Neural cell (in vitro differentiated cells): ENCODE measurements at regions not wholly inside any gene's neighbourhood (a gene's known extent, or its start where the extent isn't known, plus 50 kb on each side); places are given as distances from the start of the nearest gene placed in this dataset.

Source experiments
- H2AFZ ChIP-seq: fragments of 200-600, 300-800 bp; sonication (generic), shearing (Covaris generic); 2 replicates; pipeline ENCODE4 v1.6.0; 2014; ENCODE audit warnings: low read depth, mild to moderate bottlenecking, antibody characterized with exemption, low read length, moderate library complexity
- H3F3A ChIP-seq: fragments of 200-600 bp; shearing (Covaris generic); 2 replicates; pipeline ENCODE4 v1.6.1; 2016; ENCODE audit warnings: mild to moderate bottlenecking, moderate library complexity, mixed read lengths, antibody characterized with exemption, low read length; ENCODE audit not compliant: insufficient read depth, poor library complexity, severe bottlenecking
- H3K27ac ChIP-seq: fragments of 200-600, 300-800 bp; sonication (generic), shearing (Covaris generic); 2 replicates; pipeline ENCODE4 v1.5.1; 2014; ENCODE audit warnings: mild to moderate bottlenecking, low read length, moderate library complexity
- H3K27me3 ChIP-seq: fragments of 300-800, 200-600 bp; sonication (generic), shearing (Covaris generic); 2 replicates; pipeline ENCODE4 v1.6.0; 2014; ENCODE audit warnings: mild to moderate bottlenecking, low read depth, low read length, moderate library complexity; ENCODE audit not compliant: insufficient read depth
- H3K36me3 ChIP-seq: fragments of 300-800, 200-600 bp; sonication (generic), shearing (Covaris generic); 2 replicates; pipeline ENCODE4 v1.5.1; 2014; ENCODE audit warnings: mild to moderate bottlenecking, antibody characterized with exemption, low read length, moderate library complexity; ENCODE audit not compliant: insufficient read depth
- H3K4me2 ChIP-seq: fragments of 300-800, 200-600 bp; sonication (generic), shearing (Covaris generic); 2 replicates; pipeline ENCODE4 v1.6.0; 2014; ENCODE audit warnings: mild to moderate bottlenecking, low read length
- H3K4me3 ChIP-seq: fragments of 300-800, 200-600 bp; sonication (generic), shearing (Covaris generic); 2 replicates; pipeline ENCODE4 v1.5.1; 2014; ENCODE audit warnings: mild to moderate bottlenecking, low read length, moderate library complexity
- H3K79me2 ChIP-seq: fragments of 200-600 bp; shearing (Covaris generic); replicated peaks from 2 replicates; pipeline ENCODE4 v1.6.0; 2014; ENCODE audit warnings: mild to moderate bottlenecking, low read length, moderate library complexity; ENCODE audit not compliant: insufficient read depth
- H3K9ac ChIP-seq: fragments of 300-800, 200-600 bp; sonication (generic), shearing (Covaris generic); 2 replicates; pipeline ENCODE4 v1.6.1; 2016; ENCODE audit warnings: mild to moderate bottlenecking, low read length, mixed read lengths
- H3K9me2 ChIP-seq: fragments of 200-600 bp; shearing (Covaris generic); 2 replicates; pipeline ENCODE4 v1.6.1; 2016; ENCODE audit warnings: mild to moderate bottlenecking, low read length, mixed read lengths; ENCODE audit not compliant: insufficient read depth
- H3K9me3 ChIP-seq: fragments of 200-600, 300-800 bp; sonication (generic), shearing (Covaris generic); 2 replicates; pipeline ENCODE4 v1.6.1; 2016; ENCODE audit warnings: mild to moderate bottlenecking, mixed run types, low read length, moderate library complexity, mixed read lengths
- H4K20me1 ChIP-seq: fragments of 200-600 bp; shearing (Covaris generic); 2 replicates; pipeline ENCODE4 v1.6.1; 2016; ENCODE audit warnings: mild to moderate bottlenecking, mixed run types; ENCODE audit not compliant: insufficient read depth
- CTCF ChIP-seq: fragments of 450-650 bp; IDR thresholded peaks from 2 replicates; pipeline ENCODE4 v1.5.1; 2014; ENCODE audit warnings: antibody characterized with exemption, mild to moderate bottlenecking, moderate library complexity; ENCODE audit not compliant: poor library complexity, severe bottlenecking
- EP300 ChIP-seq: fragments of 450-650 bp; conservative IDR thresholded peaks from 2 replicates; pipeline ENCODE4 v1.6.1; 2014; ENCODE audit warnings: antibody characterized with exemption, mild to moderate bottlenecking, moderate library complexity; ENCODE audit not compliant: poor library complexity, severe bottlenecking
- EZH2 ChIP-seq: fragments of 200-600, 300-800 bp; shearing (Covaris generic), sonication (generic); IDR thresholded peaks from 2 replicates; pipeline ENCODE4 v1.6.1; 2014; ENCODE audit warnings: antibody characterized with exemption, low read length, borderline replicate concordance, mild to moderate bottlenecking; ENCODE audit not compliant: insufficient read depth, poor library complexity, severe bottlenecking
- MXI1 ChIP-seq: fragments of 450-650 bp; conservative IDR thresholded peaks from 2 replicates; pipeline ENCODE4 v1.6.1; 2014; ENCODE audit warnings: antibody characterized with exemption, mild to moderate bottlenecking; ENCODE audit not compliant: poor library complexity, severe bottlenecking
- POLR2AphosphoS5 ChIP-seq: IDR thresholded peaks from 2 replicates; pipeline ENCODE4 v1.6.1; 2012
- RAD21 ChIP-seq: fragments of 450-650 bp; conservative IDR thresholded peaks from 2 replicates; pipeline ENCODE4 v1.6.1; 2014; ENCODE audit warnings: antibody characterized with exemption, mild to moderate bottlenecking, moderate library complexity
- REST ChIP-seq: IDR thresholded peaks from 2 replicates; pipeline ENCODE4 v1.6.1; 2012; ENCODE audit warnings: borderline replicate concordance
- SMC3 ChIP-seq: fragments of 450-650 bp; conservative IDR thresholded peaks from 2 replicates; pipeline ENCODE4 v1.6.1; 2014; ENCODE audit warnings: antibody characterized with exemption, mild to moderate bottlenecking, moderate library complexity; ENCODE audit not compliant: poor library complexity
- TAF1 ChIP-seq: IDR thresholded peaks from 2 replicates; pipeline ENCODE4 v1.6.1; 2012; ENCODE audit warnings: low read depth

DNA sequence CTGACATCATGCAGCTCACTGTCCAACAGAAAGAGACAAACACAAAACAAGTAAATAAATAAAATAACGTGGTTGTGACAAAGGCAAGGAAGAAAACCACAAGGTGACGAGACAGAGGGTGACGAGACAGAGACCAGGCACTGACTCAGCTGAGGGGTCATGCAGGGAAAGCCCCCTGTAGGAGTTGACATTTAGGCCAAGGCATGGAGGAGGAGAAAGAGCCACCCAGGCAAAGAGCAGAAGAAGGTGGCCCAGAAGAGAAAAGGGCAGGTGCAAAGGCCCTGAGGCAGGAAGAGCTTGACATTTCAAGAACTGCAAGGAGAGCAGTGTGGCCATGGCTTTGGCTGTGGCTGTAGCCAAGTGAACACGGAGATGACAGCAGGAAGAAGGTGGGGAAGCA lies 65.1 kb upstream of the ID3 start:
- Histone ChIP-seq H3K79me2 (no peaks in the 10 kb centered on the region), H4K20me1 (no peaks in the 10 kb centered on the region), H3K9me3 (no peaks in the 10 kb centered on the region), H3K27me3 (peaks cover 19% of the 10 kb centered on the region), H3K4me2 (no peak overlapping the region), H3K27ac (no peak overlapping the region), H2AFZ (no peak overlapping the region), H3F3A (no peaks in the 10 kb centered on the region), H3K36me3 (no peaks in the 10 kb centered on the region), H3K4me3 (no peak overlapping the region), H3K9ac (no peak overlapping the region), H3K9me2 (no peaks in the 10 kb centered on the region)
- no peak for TF ChIP-seq SMC3
- TF ChIP-seq POLR2AphosphoS5 = no peak
- TF ChIP-seq EP300 = no peak
- no peak for TF ChIP-seq CTCF
- no peak for TF ChIP-seq REST
- no peak for TF ChIP-seq TAF1
- TF ChIP-seq MXI1 = no peak
- TF ChIP-seq RAD21 = no peak
- no peak for TF ChIP-seq EZH2

- Histone ChIP-seq H3K4me3 (no peak overlapping the region), H3F3A (no peaks in the 10 kb centered on the region), H2AFZ (no peak overlapping the region), H4K20me1 (no peaks in the 10 kb centered on the region), H3K79me2 (no peaks in the 10 kb centered on the region), H3K4me2 (no peak overlapping the region), H3K9me3 (no peaks in the 10 kb centered on the region), H3K27me3 (peaks cover 31% of the 10 kb centered on the region), H3K27ac (no peak overlapping the region), H3K9me2 (no peaks in the 10 kb centered on the region), H3K9ac (no peak overlapping the region), H3K36me3 (no peaks in the 10 kb centered on the region)
- TF ChIP-seq RAD21 (no peak), MXI1 (no peak), REST (no peak), POLR2AphosphoS5 (no peak), CTCF (no peak), TAF1 (no peak), SMC3 (no peak), EP300 (no peak), EZH2 (no peak)
Measured at GRCh38 chr1:23622284-23622683, 63.0 kb upstream of the ID3 start.
